H9 (cell line): ENCODE measurements at regions not wholly inside any gene's neighbourhood (a gene's known extent, or its start where the extent isn't known, plus 50 kb on each side); places are given as distances from the start of the nearest gene placed in this dataset.

ENCODE experiments used
- DNase-seq: peaks from one replicate; pipeline ENCODE4 v3.0.0-alpha.2; 2017
- H2AFZ ChIP-seq: one replicate; pipeline ENCODE4 v1.6.1; 2013; ENCODE audit warnings: mild to moderate bottlenecking, low read length, control low read depth, moderate library complexity
- H2AK5ac ChIP-seq: 2 replicates; pipeline ENCODE4 v1.6.1; 2013; ENCODE audit warnings: low read length, control low read depth, mixed read lengths; ENCODE audit not compliant: insufficient read length
- H2BK120ac ChIP-seq: one replicate; pipeline ENCODE4 v1.6.1; 2013; ENCODE audit warnings: low read depth, mild to moderate bottlenecking, low read length, control low read depth, inconsistent platforms; ENCODE audit not compliant: poor library complexity, severe bottlenecking
- H2BK12ac ChIP-seq: 2 replicates; pipeline ENCODE4 v1.6.1; 2013; ENCODE audit warnings: low read length, control low read depth, mixed read lengths, low read depth; ENCODE audit not compliant: insufficient read length
- H2BK15ac ChIP-seq: 2 replicates; pipeline ENCODE4 v1.6.1; 2013; ENCODE audit warnings: low read depth, low read length, control low read depth
- H2BK20ac ChIP-seq: one replicate; pipeline ENCODE4 v1.6.1; 2013; ENCODE audit warnings: low read depth, mild to moderate bottlenecking, low read length, control low read depth, inconsistent platforms; ENCODE audit not compliant: poor library complexity, severe bottlenecking
- H2BK5ac ChIP-seq: 2 replicates; pipeline ENCODE4 v1.6.1; 2013; ENCODE audit warnings: low read length, control low read depth, mixed read lengths; ENCODE audit not compliant: insufficient read length
- H3K14ac ChIP-seq: 2 replicates; pipeline ENCODE4 v1.6.1; 2013; ENCODE audit warnings: low read length, control low read depth; ENCODE audit not compliant: insufficient read depth
- H3K18ac ChIP-seq: 2 replicates; pipeline ENCODE4 v1.6.1; 2013; ENCODE audit warnings: low read depth, mild to moderate bottlenecking, mixed read lengths, low read length, control low read depth; ENCODE audit not compliant: insufficient read length
- H3K23ac ChIP-seq: 2 replicates; pipeline ENCODE4 v1.6.1; 2013; ENCODE audit warnings: low read length, control low read depth, mixed read lengths, low read depth; ENCODE audit not compliant: insufficient read length
- H3K23me2 ChIP-seq: 2 replicates; pipeline ENCODE4 v1.6.1; 2013; ENCODE audit warnings: low read depth, mild to moderate bottlenecking, mixed read lengths, low read length, control low read depth; ENCODE audit not compliant: insufficient read length, poor library complexity, severe bottlenecking
- H3K27ac ChIP-seq: 2 replicates; pipeline ENCODE4 v1.5.1; 2013; ENCODE audit warnings: low read length, control low read depth, mixed read lengths, low read depth; ENCODE audit not compliant: insufficient read length
- H3K27me3 ChIP-seq: 2 replicates; pipeline ENCODE4 v1.6.1; 2013; ENCODE audit warnings: low read length, control low read depth, inconsistent platforms; ENCODE audit not compliant: insufficient read depth
- H3K4ac ChIP-seq: 2 replicates; pipeline ENCODE4 v1.6.1; 2013; ENCODE audit warnings: low read depth, mild to moderate bottlenecking, control low read depth, inconsistent platforms, low read length, moderate library complexity
- H3K4me1 ChIP-seq: 2 replicates; pipeline ENCODE4 v1.6.1; 2013; ENCODE audit warnings: low read length, control low read depth, inconsistent platforms; ENCODE audit not compliant: insufficient read depth
- H3K4me2 ChIP-seq: 2 replicates; pipeline ENCODE4 v1.6.1; 2013; ENCODE audit warnings: low read length, control low read depth, mixed read lengths; ENCODE audit not compliant: insufficient read length, insufficient read depth
- H3K56ac ChIP-seq: 2 replicates; pipeline ENCODE4 v1.6.1; 2013; ENCODE audit warnings: low read depth, mild to moderate bottlenecking, mixed read lengths, low read length, control low read depth; ENCODE audit not compliant: insufficient read length
- H3K79me1 ChIP-seq: 2 replicates; pipeline ENCODE4 v1.6.1; 2013; ENCODE audit warnings: low read depth, mild to moderate bottlenecking, moderate library complexity, low read length, control low read depth, inconsistent platforms; ENCODE audit not compliant: insufficient read depth, poor library complexity, severe bottlenecking
- H3K79me2 ChIP-seq: 2 replicates; pipeline ENCODE4 v1.6.1; 2013; ENCODE audit warnings: low read length, control low read depth, inconsistent platforms; ENCODE audit not compliant: insufficient read depth
- H3K9ac ChIP-seq: 2 replicates; pipeline ENCODE4 v1.6.1; 2013; ENCODE audit warnings: low read length, control low read depth, mixed read lengths; ENCODE audit not compliant: insufficient read length; ENCODE audit errors: extremely low read depth
- H3K9me3 ChIP-seq: one replicate; pipeline ENCODE4 v1.6.1; 2013; ENCODE audit warnings: low read depth, low read length, inconsistent platforms; ENCODE audit not compliant: control insufficient read depth
- H3T11ph ChIP-seq: one replicate; pipeline ENCODE4 v1.6.1; 2013; ENCODE audit warnings: mild to moderate bottlenecking, low read length, control low read depth, inconsistent platforms
- H4K20me1 ChIP-seq: one replicate; pipeline ENCODE4 v1.6.1; 2013; ENCODE audit not compliant: control insufficient read depth, insufficient read length, insufficient read depth
- H4K5ac ChIP-seq: 2 replicates; pipeline ENCODE4 v1.6.1; 2013; ENCODE audit warnings: low read depth, mild to moderate bottlenecking, mixed read lengths, low read length, control low read depth; ENCODE audit not compliant: insufficient read length
- H4K8ac ChIP-seq: replicated peaks from 2 replicates; pipeline ENCODE4 v1.6.1; 2013; ENCODE audit warnings: low read length, control low read depth, mixed read lengths, low read depth; ENCODE audit not compliant: insufficient read length
- H4K91ac ChIP-seq: 2 replicates; pipeline ENCODE4 v1.6.1; 2013; ENCODE audit warnings: low read depth, mild to moderate bottlenecking, moderate library complexity, mixed read lengths, low read length, control low read depth; ENCODE audit not compliant: insufficient read length
- H3K27ac Mint-ChIP-seq, 3 experiments: 2 replicates in 2 of 3; 3 replicates in 1 of 3; pipeline ENCODE4 v1.8.0; 2020 to 2021; ENCODE audit warnings: mixed read lengths in 3 of 3, mild to moderate bottlenecking in 1 of 3, moderate library complexity in 1 of 3
- H3K27me3 Mint-ChIP-seq: 2 replicates; pipeline ENCODE4 v1.8.0; 2021; ENCODE audit warnings: low read depth, mild to moderate bottlenecking, moderate library complexity, mixed read lengths
- H3K36me3 Mint-ChIP-seq, 3 experiments: 2 replicates in 2 of 3; 3 replicates in 1 of 3; pipeline ENCODE4 v1.8.0; 2020 to 2021; ENCODE audit warnings: low read depth in 3 of 3, mixed read lengths in 3 of 3; ENCODE audit not compliant: insufficient read depth in 1 of 3
- H3K4me1 Mint-ChIP-seq, 2 experiments: 2 replicates each; pipeline ENCODE4 v1.8.0; 2020; ENCODE audit warnings: mixed read lengths in 2 of 2
- H3K4me3 Mint-ChIP-seq, 2 experiments: 2 replicates in 1 of 2; 3 replicates in 1 of 2; pipeline ENCODE4 v1.8.0; 2020 to 2021; ENCODE audit warnings: mild to moderate bottlenecking in 2 of 2, mixed read lengths in 2 of 2, moderate library complexity in 1 of 2
- H3K9me3 Mint-ChIP-seq, 2 experiments: 2 replicates in 1 of 2; 3 replicates in 1 of 2; pipeline ENCODE4 v1.8.0; 2020; ENCODE audit warnings: mild to moderate bottlenecking in 2 of 2, mixed read lengths in 2 of 2, moderate library complexity in 1 of 2
- CTCF ChIP-seq: fragments of 200-600 bp; sonication (generic); conservative IDR thresholded peaks from 3 replicates; pipeline ENCODE4 v1.8.0; 2021; ENCODE audit warnings: antibody characterized with exemption, mild to moderate bottlenecking
- WGBS: extraction: QIAGEN DNeasy Blood & Tissue Kit; methylation state at CpG from one replicate; pipeline ENCODE4 v1.1.7; 2013; ENCODE audit warnings: missing lambda C conversion rate, low lambda C conversion rate, mixed read lengths; ENCODE audit not compliant: insufficient read length; ENCODE audit errors: extremely low coverage; 5-methylcytosine and 5-hydroxymethylcytosine counted together

GRCh38 chr6:126253431-126253830 lies 86.5 kb upstream of the CENPW start:
- no peak for DNase-seq
- H3K23ac ChIP-seq = no peak overlapping the region
- Mint-ChIP-seq H3K9me3 (no peaks in the 10 kb centered on the region), H3K36me3 (peaks cover 0 to under 1% (median 0%) of the 10 kb centered on the region in 3 experiments; a peak in 1 of 7 replicates), H3K4me3 (no peak overlapping the region), H3K27ac (no peak overlapping the region), H3K27me3 (no peaks in the 10 kb centered on the region), H3K4me1 (no peaks in the 10 kb centered on the region)
- no peak overlapping the region for H3K27ac ChIP-seq
- no peak overlapping the region for H2BK12ac ChIP-seq
- no peak overlapping the region for H2BK15ac ChIP-seq
- no peak for TF ChIP-seq CTCF
- H4K20me1 ChIP-seq = no peaks in the 10 kb centered on the region
- no peaks in the 10 kb centered on the region for H3K9me3 ChIP-seq
- WGBS = no CpG with 5 or more reads among the region's 2 CpGs
- no peak overlapping the region for H3K56ac ChIP-seq
- H3K18ac ChIP-seq = no peak overlapping the region
- no peak overlapping the region for H2BK120ac ChIP-seq
- H3K9ac ChIP-seq = no peak overlapping the region
- H3K4me2 ChIP-seq = no peak overlapping the region
- no peak overlapping the region for H2BK20ac ChIP-seq
- no peak overlapping the region for H2AFZ ChIP-seq
- H4K8ac ChIP-seq = no peak overlapping the region
- H3K4ac ChIP-seq = no peak overlapping the region
- no peaks in the 10 kb centered on the region for H3K23me2 ChIP-seq
- H4K91ac ChIP-seq = no peak overlapping the region
- H3K14ac ChIP-seq = no peak overlapping the region
- no peak overlapping the region for H3T11ph ChIP-seq
- H2BK5ac ChIP-seq = no peak overlapping the region
- H4K5ac ChIP-seq = no peak overlapping the region
- H3K79me2 ChIP-seq = no peaks in the 10 kb centered on the region
- no peaks in the 10 kb centered on the region for H3K4me1 ChIP-seq
- no peaks in the 10 kb centered on the region for H3K27me3 ChIP-seq
- no peaks in the 10 kb centered on the region for H3K79me1 ChIP-seq
- H2AK5ac ChIP-seq = no peak overlapping the region
